Spleen (tissue), 7 donors: ENCODE measurements at regions not wholly inside any gene's neighbourhood (a gene's known extent, or its start where the extent isn't known, plus 50 kb on each side); places are given as distances from the start of the nearest gene placed in this dataset.

Experiments
- POLR2A ChIP-seq, 3 donors: fragments of 450-650 bp; IDR thresholded peaks; one replicate each; pipeline ENCODE4 v1.5.1; 2017; ENCODE audit warnings: antibody characterized with exemption in 3 of 3, mild to moderate bottlenecking in 1 of 3
- POLR2AphosphoS5 ChIP-seq, 3 donors: sonication (generic); formaldehyde crosslinking; IDR thresholded peaks; one replicate each; pipeline ENCODE4 v1.5.1; 2017; ENCODE audit warnings: antibody characterized with exemption in 3 of 3
- TF ChIP-seq, protein P1 (sequence below), 11 experiments: fragments of 200-600 bp in 7 of 11; fragments of 450-650 bp in 4 of 11; sonication (generic) in 4 of 11; IDR thresholded peaks in 8 of 11; conservative IDR thresholded peaks in 3 of 11; 1 replicate in 7 of 11; 2 replicates in 4 of 11; pipeline versions ENCODE4 v1.4.0 to v1.8.0; 2016 to 2021; ENCODE audit warnings: antibody characterized with exemption in 11 of 11, inconsistent platforms in 4 of 11, mild to moderate bottlenecking in 1 of 11
- donor health status: DM: no; HTN: no; CAD: no; lungs with moderate emphysema.
- donor health status: DM: no; HTN: no; CAD: no.
- donor health status: DM: no; HTN: no; CAD: no.

DNA sequence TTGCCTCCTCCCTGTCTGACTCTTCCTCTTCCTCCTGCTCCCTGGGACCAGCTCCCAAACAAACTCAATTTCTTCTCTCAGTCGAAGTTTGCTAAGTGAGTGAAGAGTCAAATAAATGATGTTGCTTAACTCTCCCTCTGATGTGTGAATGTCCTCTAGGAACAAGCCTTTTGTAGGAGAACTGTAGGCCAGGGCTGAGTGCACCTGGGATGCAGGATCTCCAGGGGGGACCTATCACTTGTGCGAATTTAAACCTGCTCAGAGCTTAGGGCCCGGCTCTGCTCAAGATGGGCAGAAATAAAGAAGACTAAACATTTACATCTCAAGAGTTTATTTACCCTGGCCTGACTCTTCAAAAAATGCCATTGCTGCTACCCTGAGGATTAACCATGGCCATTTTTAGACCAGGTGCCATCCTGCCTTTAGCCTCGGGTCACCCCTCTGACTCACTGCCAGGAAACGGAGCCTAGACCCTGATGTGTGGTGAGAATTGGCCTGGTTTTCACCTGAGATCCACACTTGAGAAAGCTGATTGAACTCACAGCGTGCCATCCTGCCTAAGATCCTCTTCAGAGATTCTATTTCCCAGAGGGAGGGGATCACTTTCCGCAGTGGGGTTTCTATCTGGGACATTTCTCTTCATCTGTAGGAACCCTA lies 63.6 kb upstream of the CD93 start:
- TF ChIP-seq, protein P1, sequence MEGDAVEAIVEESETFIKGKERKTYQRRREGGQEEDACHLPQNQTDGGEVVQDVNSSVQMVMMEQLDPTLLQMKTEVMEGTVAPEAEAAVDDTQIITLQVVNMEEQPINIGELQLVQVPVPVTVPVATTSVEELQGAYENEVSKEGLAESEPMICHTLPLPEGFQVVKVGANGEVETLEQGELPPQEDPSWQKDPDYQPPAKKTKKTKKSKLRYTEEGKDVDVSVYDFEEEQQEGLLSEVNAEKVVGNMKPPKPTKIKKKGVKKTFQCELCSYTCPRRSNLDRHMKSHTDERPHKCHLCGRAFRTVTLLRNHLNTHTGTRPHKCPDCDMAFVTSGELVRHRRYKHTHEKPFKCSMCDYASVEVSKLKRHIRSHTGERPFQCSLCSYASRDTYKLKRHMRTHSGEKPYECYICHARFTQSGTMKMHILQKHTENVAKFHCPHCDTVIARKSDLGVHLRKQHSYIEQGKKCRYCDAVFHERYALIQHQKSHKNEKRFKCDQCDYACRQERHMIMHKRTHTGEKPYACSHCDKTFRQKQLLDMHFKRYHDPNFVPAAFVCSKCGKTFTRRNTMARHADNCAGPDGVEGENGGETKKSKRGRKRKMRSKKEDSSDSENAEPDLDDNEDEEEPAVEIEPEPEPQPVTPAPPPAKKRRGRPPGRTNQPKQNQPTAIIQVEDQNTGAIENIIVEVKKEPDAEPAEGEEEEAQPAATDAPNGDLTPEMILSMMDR (IDR thresholded peaks at IDR 0.05 in 8 of 11, conservative IDR thresholded peaks at IDR 0.05 in 3 of 11): no peak
- TF ChIP-seq POLR2A (IDR thresholded peaks at IDR 0.05) (no peak), POLR2AphosphoS5 (IDR thresholded peaks at IDR 0.05) (no peak)
